Femur (tissue), 1 donor: ENCODE measurements at regions not wholly inside any gene's neighbourhood (a gene's known extent, or its start where the extent isn't known, plus 50 kb on each side); places are given as distances from the start of the nearest gene placed in this dataset.

Source experiments
- DNase-seq: peaks from one replicate; pipeline ENCODE4 v3.0.0-alpha.2; 2017

- DNase-seq = no peak
Observed at GRCh38 chr12:41869432-41869831, 275.2 kb downstream of the GXYLT1 start.

DNA sequence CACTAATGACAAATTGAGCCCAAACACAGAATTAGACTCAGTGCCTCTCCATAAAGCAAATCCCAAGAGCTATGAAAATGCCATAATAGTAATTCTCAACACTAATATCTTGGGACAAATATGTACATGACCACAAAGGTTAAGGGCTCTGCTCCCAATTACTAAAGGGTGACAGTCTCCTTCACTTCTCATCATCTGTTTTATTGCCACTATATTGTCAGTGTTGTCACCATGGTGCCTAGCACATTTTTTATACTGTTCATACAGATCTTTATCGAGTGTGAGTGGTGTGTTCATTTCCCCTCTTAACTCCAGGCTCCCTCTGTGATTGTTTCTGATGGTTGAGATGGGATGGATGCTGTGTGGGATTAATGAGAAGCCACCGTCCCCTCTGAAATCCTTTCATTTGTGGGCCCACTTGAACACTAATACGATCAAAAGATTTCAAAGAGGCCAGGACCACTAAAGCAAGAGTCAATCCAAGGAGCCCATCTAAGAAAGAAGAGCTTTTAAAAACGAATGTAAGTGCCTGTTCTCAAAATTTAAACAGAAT, 277.7 kb downstream of the GXYLT1 start:
- DNase-seq = no peak

DNA sequence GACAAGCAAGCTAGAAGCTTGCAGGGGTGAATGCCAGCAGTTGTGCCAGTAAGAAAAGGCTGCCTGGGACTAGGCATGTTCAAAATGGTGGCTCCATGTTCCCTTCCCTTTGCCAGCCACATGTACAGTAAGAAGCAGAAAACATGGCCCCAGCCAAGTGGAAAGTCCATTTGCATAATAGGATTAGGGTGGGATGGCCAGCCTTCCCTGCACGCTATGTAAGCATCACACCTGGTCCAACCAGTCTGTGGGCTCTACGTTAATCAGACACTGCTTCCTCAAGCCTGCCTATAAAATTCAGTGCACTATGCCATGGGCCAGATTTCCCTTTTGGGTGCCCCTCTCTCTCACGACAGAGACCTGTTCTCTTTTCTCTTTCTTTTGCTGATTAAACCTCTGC, 288.4 kb downstream of the GXYLT1 start:
- no peak for DNase-seq

DNA sequence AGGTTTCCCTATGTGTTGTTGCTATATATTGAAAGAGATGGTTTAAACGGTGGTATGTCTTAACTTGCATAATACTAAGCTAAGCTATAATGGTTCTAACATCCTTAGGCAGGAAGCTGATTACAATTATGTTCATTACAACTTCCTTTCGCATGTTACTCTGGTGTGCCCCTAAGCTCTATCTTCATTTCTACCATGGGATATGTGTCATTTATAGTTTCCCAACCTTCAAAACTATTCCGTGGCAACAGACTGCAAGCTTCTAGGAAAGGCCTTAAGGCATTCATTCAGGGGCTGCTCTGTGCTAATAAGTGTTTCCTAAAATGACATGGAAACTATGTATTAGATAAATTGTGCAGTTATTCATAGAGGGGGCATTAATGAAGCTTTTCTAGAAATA, 294.6 kb downstream of the GXYLT1 start:
- DNase-seq = no peak

DNA sequence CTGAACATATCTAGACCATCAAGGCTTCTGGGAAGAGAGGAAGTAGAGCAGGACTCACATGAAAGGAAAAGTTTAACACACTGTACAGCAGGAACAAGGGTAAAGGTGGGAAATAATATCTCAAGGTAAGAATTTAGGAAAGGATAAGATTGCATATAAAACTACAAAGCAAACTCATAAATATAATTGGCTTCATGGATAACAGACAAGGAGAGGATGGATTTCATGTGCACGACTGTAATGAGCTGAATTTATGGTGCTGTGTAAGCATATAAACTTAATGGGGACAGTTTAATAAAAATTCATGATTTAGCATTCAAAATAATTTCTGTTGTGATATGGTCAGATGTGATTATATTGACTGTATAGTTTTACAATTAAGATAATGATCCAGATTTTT, 298.0 kb downstream of the GXYLT1 start:
- DNase-seq = no peak

DNA sequence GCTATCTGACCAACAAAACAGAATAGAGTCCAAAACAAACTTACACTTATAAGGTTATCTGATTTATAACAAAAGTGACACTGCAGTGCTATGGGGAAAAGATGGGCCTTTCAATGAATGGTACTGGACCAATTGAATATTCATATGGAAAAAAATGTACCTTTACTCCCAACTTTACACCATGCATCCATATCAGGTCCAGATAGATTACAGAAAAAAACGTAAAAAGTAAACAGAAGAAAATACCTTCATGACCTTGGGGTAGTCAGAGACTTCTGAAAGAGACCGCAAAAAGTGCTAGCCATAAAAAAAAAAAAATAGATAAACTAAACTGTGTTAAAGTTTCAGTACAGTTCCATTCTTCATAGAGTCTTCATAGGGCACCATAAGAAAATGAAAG, 308.3 kb downstream of the GXYLT1 start:
- no peak for DNase-seq

GRCh38 chr12:41835556-41835955, 309.1 kb downstream of the GXYLT1 start:
- DNase-seq = no peak

GRCh38 chr12:41819948-41820347, 324.7 kb downstream of the GXYLT1 start:
- DNase-seq = no peak

- no peak for DNase-seq
Observed at GRCh38 chr12:41804026-41804425, 340.6 kb downstream of the GXYLT1 start.

DNA sequence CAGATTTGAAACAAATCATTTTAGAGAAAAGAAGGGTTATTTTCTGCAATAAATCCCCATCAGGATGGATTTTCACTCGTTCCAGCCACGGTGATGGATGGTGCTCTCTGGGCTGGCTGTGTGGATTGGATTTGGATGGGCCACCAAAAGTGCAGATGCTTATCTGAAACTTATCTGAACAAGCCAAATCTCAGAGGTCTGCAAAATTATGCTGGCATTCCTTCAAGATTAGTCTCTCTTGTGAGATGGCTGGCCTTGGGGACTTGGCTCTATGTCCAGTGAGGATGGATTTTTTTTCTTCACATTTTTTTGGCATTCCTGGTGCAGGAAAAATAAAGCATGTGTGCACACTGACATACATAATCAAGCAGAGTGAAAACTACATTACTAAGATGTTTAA, 341.9 kb downstream of the GXYLT1 start:
- no peak for DNase-seq

- no peak for DNase-seq
Observed at GRCh38 chr12:41801261-41801660, 343.4 kb downstream of the GXYLT1 start.

- no peak for DNase-seq
Observed at GRCh38 chr12:41799671-41800070, 345.0 kb downstream of the GXYLT1 start.

DNA sequence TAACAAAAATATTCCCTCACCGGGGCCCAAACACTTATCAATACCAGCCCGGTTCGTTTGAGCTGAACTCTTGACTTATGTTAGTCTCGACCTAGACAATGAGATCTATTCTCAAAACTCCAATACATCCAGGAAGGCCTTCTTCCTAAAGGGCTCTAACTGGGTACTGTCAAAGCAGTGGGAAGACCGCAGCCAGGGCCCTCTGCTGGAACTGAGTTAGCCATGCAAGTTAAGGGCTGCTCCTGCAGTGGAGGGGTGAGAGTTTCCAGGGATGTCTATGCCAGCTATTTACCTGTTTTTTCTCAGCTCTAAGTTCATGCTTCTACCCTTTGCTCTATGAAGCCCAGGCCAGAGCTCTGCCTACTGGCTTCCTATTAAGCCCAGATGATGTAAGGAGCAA, 348.8 kb downstream of the GXYLT1 start:
- DNase-seq = no peak

DNA sequence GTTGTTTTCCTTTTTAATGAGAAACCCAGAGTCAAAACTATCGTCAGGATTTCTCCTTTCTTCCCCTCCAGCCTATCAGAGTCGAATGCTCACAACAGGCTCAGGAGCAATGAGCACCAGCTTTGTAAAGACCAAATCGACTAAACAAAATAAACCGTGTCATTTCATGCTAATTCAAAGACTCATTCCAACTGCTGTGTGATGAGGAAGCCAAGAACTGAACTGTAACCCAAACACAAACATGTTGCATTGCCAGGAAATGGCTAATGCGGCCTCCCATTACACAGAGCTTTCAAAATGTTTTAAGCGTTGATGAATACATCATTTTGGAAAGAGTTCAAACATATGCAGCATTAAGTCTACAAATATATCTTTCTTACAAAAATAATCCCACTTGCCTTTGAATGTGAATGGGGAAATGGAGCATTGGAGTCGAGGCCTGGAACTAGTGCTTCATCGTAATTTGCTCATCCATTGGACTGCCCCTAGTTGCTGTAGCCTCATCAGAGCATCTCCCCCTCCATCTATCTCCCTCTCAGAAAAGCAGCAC, 349.5 kb downstream of the GXYLT1 start:
- DNase-seq = peak; percentile 25

DNA sequence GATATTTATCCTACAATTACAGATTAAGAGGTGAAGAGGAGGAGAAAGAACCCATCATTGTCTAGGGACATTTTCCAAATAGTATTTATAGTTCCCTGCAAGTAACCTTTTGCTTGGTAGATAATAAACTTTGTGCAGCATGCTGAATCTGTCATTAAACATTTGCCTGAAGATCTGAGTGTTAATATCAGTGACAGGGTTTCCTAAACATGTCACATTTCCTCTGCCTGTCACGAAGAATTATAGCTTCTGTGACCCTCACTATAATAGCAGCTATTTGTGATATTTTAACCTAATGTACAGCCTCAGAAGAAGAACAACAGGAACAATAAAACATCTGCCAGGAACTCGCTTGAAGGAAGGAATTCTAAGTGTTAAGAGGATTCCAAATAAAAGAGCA, 350.3 kb downstream of the GXYLT1 start:
- no peak for DNase-seq

DNA sequence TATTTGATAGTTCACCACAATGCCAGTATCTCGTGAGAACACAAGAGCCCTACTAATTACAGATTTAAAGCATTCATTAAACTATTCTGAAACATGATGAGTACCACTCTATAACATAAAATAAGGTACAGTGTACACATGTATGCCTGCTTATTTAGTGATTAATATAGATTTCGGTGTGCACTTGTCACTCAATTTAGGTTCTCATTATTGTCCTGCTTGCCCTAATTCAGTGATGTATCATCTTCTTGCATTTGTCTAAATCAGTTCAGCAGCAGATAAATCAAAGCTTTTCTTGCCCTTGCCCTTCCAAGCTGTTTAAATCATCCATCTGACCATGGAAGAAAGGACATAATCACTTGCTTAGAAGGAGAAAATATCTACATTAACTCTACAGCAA, 359.7 kb downstream of the GXYLT1 start:
- DNase-seq = no peak

GRCh38 chr12:41778934-41779333, 365.7 kb downstream of the GXYLT1 start:
- DNase-seq = no peak

DNA sequence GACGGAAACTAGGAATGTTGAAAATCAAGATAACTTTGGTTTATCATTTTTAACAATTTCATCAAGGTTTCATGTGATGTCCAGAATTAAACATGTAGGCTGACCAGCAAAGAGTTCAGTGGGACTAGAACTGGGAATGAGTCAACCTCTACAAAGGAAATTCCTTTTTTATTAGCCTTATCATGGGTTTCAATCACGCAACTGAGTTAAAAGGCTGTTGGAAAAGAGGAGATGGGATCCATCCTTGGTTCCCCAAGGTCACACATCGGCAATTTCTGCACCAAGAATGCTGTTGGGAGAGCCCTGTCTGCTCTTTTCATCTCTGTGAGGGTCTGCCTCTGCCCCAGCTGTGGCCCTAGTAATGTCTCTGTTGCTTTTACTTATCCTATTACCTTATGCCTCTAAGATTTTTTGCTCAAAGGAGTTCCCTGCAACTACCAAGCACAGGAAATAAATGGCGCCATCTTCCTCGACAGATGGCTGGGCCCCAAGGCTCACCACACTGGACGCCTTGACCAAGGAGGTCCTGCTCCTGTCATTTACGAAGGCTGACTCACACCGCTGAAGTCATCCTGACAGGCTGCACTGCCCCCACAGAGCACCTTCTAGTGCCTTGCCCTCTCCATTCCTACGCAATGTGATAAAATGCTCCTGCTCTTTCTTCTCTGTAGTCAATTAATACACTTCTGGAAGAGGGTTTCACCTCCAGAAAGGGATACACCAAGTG, 367.4 kb downstream of the GXYLT1 start:
- DNase-seq = no peak

DNA sequence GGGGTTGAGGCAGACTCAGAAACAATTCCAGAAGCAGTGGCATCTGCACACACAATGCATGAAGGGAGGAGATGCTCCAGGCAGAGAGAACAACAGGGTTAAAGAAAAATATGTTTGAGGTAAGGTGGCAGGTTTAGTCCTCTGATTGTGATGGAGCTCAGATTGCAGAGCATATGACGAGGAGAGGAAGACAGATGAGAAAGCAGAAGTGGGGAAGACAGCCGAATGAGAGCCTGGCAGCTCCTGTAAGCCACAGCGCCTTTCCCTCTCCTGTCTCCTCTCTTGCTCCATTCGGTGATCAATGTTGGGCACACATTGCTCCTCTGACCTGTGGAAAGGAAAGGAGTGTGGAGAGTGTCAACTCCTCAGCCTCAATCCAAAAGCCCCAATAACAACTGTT, 372.2 kb downstream of the GXYLT1 start:
- no peak for DNase-seq

DNA sequence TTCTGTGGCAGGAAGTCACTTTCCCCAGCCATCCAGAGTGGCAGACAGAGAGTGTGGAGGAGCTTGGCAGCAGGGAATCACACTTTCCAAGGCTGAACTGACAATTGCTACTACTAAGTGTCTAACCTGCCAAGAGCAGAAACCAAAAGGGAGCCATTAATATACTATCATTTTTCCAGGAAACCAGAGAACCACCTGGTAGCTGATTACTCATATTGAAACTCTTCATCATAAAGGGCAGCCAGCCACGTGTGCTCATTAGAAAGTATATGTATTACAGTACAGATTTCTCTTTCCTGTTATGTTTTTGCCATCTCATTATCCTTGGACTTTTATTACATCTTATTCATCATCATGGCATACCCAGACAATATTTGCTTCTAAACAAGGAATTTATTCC, 374.9 kb downstream of the GXYLT1 start:
- no peak for DNase-seq

DNA sequence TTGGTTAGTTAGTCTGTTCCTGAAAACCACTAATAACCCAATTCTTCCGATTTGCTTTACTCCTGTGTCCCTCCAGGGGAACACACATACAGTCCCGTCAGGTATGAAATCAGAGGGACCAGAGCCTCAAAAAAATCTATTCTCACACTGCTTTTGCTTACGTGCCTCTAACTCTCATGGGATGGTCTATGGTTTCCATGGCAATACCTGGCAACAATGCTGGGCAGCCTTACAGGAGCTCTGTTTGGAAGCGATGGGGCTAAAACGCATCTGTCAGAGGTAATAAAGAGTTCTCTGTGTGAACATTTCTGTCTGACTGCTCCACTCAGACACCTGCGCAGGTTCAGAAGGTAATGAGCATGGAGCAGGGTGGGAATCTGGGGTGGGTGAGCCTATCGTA, 376.2 kb downstream of the GXYLT1 start:
- DNase-seq = no peak

DNA sequence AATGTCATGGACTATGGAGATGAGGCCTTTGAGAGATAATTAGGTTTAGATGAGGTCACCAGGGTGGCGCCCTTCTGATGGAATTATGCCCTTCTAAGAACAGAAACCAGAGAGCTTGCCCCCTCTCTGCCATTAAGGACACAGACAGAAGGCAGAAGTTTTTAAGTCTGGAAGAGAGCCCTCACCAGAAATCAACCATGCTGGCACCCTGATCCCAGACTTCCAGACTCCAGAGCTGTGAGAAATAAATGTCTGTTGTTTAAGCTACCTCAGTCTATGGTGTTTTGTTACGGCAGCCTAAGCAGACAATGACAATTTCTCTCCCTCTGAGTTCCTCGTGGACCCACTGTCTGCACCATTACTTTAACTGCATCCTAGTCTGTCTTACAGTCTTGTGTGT, 382.0 kb downstream of the GXYLT1 start:
- no peak for DNase-seq

DNA sequence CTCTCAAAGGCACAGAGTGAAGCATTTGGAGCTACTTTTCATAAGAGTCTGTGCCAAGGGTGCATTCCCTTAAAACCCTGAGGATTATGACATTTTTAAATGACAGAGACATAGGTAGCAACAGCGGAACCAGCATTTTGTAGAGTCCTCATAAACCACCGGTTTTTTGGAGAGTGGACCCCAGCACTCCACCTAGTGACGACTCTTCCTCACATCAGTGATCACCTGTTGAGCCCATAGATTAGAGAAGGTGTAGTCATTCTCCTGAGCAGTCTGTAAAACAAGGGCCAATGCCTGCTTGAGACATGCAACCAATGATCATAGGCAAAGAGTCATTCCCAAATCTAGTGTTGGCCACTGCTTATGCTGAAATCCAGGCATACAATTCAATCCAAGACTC, 399.1 kb downstream of the GXYLT1 start:
- no peak for DNase-seq

- DNase-seq = no peak
Observed at GRCh38 chr12:41743835-41744234, 400.8 kb downstream of the GXYLT1 start.

- DNase-seq = no peak
Observed at GRCh38 chr12:41739066-41739465, 405.6 kb downstream of the GXYLT1 start.
